ENCODE measurements at regions not wholly inside any gene's neighbourhood (a gene's known extent, or its start where the extent isn't known, plus 50 kb on each side); places are given as distances from the start of the nearest gene placed in this dataset.

DNA sequence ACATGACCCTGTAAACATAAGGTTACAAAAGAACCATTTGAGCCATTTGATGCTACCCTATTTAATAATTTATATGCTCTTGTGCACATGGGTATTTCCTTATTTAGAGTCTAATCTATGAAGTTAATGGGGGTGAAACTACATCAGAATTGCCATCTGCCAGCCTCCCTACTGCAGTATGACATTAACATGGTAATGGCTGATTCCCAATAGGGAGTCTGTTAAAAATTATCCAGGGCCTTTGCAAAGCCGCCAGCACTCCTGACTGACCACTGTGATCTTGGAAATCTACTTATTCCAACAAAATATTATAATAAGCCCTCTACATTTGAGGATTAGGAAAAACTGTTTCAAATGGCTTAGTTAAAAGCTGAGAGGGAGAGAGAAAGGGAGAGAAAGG, 153.7 kb downstream of the CLCN4 start:
- TF ChIP-seq, protein P1, sequence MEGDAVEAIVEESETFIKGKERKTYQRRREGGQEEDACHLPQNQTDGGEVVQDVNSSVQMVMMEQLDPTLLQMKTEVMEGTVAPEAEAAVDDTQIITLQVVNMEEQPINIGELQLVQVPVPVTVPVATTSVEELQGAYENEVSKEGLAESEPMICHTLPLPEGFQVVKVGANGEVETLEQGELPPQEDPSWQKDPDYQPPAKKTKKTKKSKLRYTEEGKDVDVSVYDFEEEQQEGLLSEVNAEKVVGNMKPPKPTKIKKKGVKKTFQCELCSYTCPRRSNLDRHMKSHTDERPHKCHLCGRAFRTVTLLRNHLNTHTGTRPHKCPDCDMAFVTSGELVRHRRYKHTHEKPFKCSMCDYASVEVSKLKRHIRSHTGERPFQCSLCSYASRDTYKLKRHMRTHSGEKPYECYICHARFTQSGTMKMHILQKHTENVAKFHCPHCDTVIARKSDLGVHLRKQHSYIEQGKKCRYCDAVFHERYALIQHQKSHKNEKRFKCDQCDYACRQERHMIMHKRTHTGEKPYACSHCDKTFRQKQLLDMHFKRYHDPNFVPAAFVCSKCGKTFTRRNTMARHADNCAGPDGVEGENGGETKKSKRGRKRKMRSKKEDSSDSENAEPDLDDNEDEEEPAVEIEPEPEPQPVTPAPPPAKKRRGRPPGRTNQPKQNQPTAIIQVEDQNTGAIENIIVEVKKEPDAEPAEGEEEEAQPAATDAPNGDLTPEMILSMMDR (IDR thresholded peaks at IDR 0.05), result no peak
- no peak for TF ChIP-seq POLR2A (IDR thresholded peaks at IDR 0.05)

All from lower leg skin (tissue), 3 donors.